H9 (cell line): ENCODE measurements at regions not wholly inside any gene's neighbourhood (a gene's known extent, or its start where the extent isn't known, plus 50 kb on each side); places are given as distances from the start of the nearest gene placed in this dataset.

Experiments
- DNase-seq: peaks from one replicate; pipeline ENCODE4 v3.0.0-alpha.2; 2017
- H2AFZ ChIP-seq: one replicate; pipeline ENCODE4 v1.6.1; 2013; ENCODE audit warnings: mild to moderate bottlenecking, low read length, control low read depth, moderate library complexity
- H2AK5ac ChIP-seq: 2 replicates; pipeline ENCODE4 v1.6.1; 2013; ENCODE audit warnings: low read length, control low read depth, mixed read lengths; ENCODE audit not compliant: insufficient read length
- H2BK120ac ChIP-seq: one replicate; pipeline ENCODE4 v1.6.1; 2013; ENCODE audit warnings: low read depth, mild to moderate bottlenecking, low read length, control low read depth, inconsistent platforms; ENCODE audit not compliant: poor library complexity, severe bottlenecking
- H2BK12ac ChIP-seq: 2 replicates; pipeline ENCODE4 v1.6.1; 2013; ENCODE audit warnings: low read length, control low read depth, mixed read lengths, low read depth; ENCODE audit not compliant: insufficient read length
- H2BK15ac ChIP-seq: 2 replicates; pipeline ENCODE4 v1.6.1; 2013; ENCODE audit warnings: low read depth, low read length, control low read depth
- H2BK20ac ChIP-seq: one replicate; pipeline ENCODE4 v1.6.1; 2013; ENCODE audit warnings: low read depth, mild to moderate bottlenecking, low read length, control low read depth, inconsistent platforms; ENCODE audit not compliant: poor library complexity, severe bottlenecking
- H2BK5ac ChIP-seq: 2 replicates; pipeline ENCODE4 v1.6.1; 2013; ENCODE audit warnings: low read length, control low read depth, mixed read lengths; ENCODE audit not compliant: insufficient read length
- H3K14ac ChIP-seq: 2 replicates; pipeline ENCODE4 v1.6.1; 2013; ENCODE audit warnings: low read length, control low read depth; ENCODE audit not compliant: insufficient read depth
- H3K18ac ChIP-seq: 2 replicates; pipeline ENCODE4 v1.6.1; 2013; ENCODE audit warnings: low read depth, mild to moderate bottlenecking, mixed read lengths, low read length, control low read depth; ENCODE audit not compliant: insufficient read length
- H3K23ac ChIP-seq: 2 replicates; pipeline ENCODE4 v1.6.1; 2013; ENCODE audit warnings: low read length, control low read depth, mixed read lengths, low read depth; ENCODE audit not compliant: insufficient read length
- H3K23me2 ChIP-seq: 2 replicates; pipeline ENCODE4 v1.6.1; 2013; ENCODE audit warnings: low read depth, mild to moderate bottlenecking, mixed read lengths, low read length, control low read depth; ENCODE audit not compliant: insufficient read length, poor library complexity, severe bottlenecking
- H3K27ac ChIP-seq: 2 replicates; pipeline ENCODE4 v1.5.1; 2013; ENCODE audit warnings: low read length, control low read depth, mixed read lengths, low read depth; ENCODE audit not compliant: insufficient read length
- H3K27me3 ChIP-seq: 2 replicates; pipeline ENCODE4 v1.6.1; 2013; ENCODE audit warnings: low read length, control low read depth, inconsistent platforms; ENCODE audit not compliant: insufficient read depth
- H3K4ac ChIP-seq: 2 replicates; pipeline ENCODE4 v1.6.1; 2013; ENCODE audit warnings: low read depth, mild to moderate bottlenecking, control low read depth, inconsistent platforms, low read length, moderate library complexity
- H3K4me1 ChIP-seq: 2 replicates; pipeline ENCODE4 v1.6.1; 2013; ENCODE audit warnings: low read length, control low read depth, inconsistent platforms; ENCODE audit not compliant: insufficient read depth
- H3K4me2 ChIP-seq: 2 replicates; pipeline ENCODE4 v1.6.1; 2013; ENCODE audit warnings: low read length, control low read depth, mixed read lengths; ENCODE audit not compliant: insufficient read length, insufficient read depth
- H3K56ac ChIP-seq: 2 replicates; pipeline ENCODE4 v1.6.1; 2013; ENCODE audit warnings: low read depth, mild to moderate bottlenecking, mixed read lengths, low read length, control low read depth; ENCODE audit not compliant: insufficient read length
- H3K79me1 ChIP-seq: 2 replicates; pipeline ENCODE4 v1.6.1; 2013; ENCODE audit warnings: low read depth, mild to moderate bottlenecking, moderate library complexity, low read length, control low read depth, inconsistent platforms; ENCODE audit not compliant: insufficient read depth, poor library complexity, severe bottlenecking
- H3K79me2 ChIP-seq: 2 replicates; pipeline ENCODE4 v1.6.1; 2013; ENCODE audit warnings: low read length, control low read depth, inconsistent platforms; ENCODE audit not compliant: insufficient read depth
- H3K9ac ChIP-seq: 2 replicates; pipeline ENCODE4 v1.6.1; 2013; ENCODE audit warnings: low read length, control low read depth, mixed read lengths; ENCODE audit not compliant: insufficient read length; ENCODE audit errors: extremely low read depth
- H3K9me3 ChIP-seq: one replicate; pipeline ENCODE4 v1.6.1; 2013; ENCODE audit warnings: low read depth, low read length, inconsistent platforms; ENCODE audit not compliant: control insufficient read depth
- H3T11ph ChIP-seq: one replicate; pipeline ENCODE4 v1.6.1; 2013; ENCODE audit warnings: mild to moderate bottlenecking, low read length, control low read depth, inconsistent platforms
- H4K20me1 ChIP-seq: one replicate; pipeline ENCODE4 v1.6.1; 2013; ENCODE audit not compliant: control insufficient read depth, insufficient read length, insufficient read depth
- H4K5ac ChIP-seq: 2 replicates; pipeline ENCODE4 v1.6.1; 2013; ENCODE audit warnings: low read depth, mild to moderate bottlenecking, mixed read lengths, low read length, control low read depth; ENCODE audit not compliant: insufficient read length
- H4K8ac ChIP-seq: replicated peaks from 2 replicates; pipeline ENCODE4 v1.6.1; 2013; ENCODE audit warnings: low read length, control low read depth, mixed read lengths, low read depth; ENCODE audit not compliant: insufficient read length
- H4K91ac ChIP-seq: 2 replicates; pipeline ENCODE4 v1.6.1; 2013; ENCODE audit warnings: low read depth, mild to moderate bottlenecking, moderate library complexity, mixed read lengths, low read length, control low read depth; ENCODE audit not compliant: insufficient read length
- H3K27ac Mint-ChIP-seq, 3 experiments: 2 replicates in 2 of 3; 3 replicates in 1 of 3; pipeline ENCODE4 v1.8.0; 2020 to 2021; ENCODE audit warnings: mixed read lengths in 3 of 3, mild to moderate bottlenecking in 1 of 3, moderate library complexity in 1 of 3
- H3K27me3 Mint-ChIP-seq: 2 replicates; pipeline ENCODE4 v1.8.0; 2021; ENCODE audit warnings: low read depth, mild to moderate bottlenecking, moderate library complexity, mixed read lengths
- H3K36me3 Mint-ChIP-seq, 3 experiments: 2 replicates in 2 of 3; 3 replicates in 1 of 3; pipeline ENCODE4 v1.8.0; 2020 to 2021; ENCODE audit warnings: low read depth in 3 of 3, mixed read lengths in 3 of 3; ENCODE audit not compliant: insufficient read depth in 1 of 3
- H3K4me1 Mint-ChIP-seq, 2 experiments: 2 replicates each; pipeline ENCODE4 v1.8.0; 2020; ENCODE audit warnings: mixed read lengths in 2 of 2
- H3K4me3 Mint-ChIP-seq, 2 experiments: 2 replicates in 1 of 2; 3 replicates in 1 of 2; pipeline ENCODE4 v1.8.0; 2020 to 2021; ENCODE audit warnings: mild to moderate bottlenecking in 2 of 2, mixed read lengths in 2 of 2, moderate library complexity in 1 of 2
- H3K9me3 Mint-ChIP-seq, 2 experiments: 2 replicates in 1 of 2; 3 replicates in 1 of 2; pipeline ENCODE4 v1.8.0; 2020; ENCODE audit warnings: mild to moderate bottlenecking in 2 of 2, mixed read lengths in 2 of 2, moderate library complexity in 1 of 2
- WGBS: extraction: QIAGEN DNeasy Blood & Tissue Kit; methylation state at CpG from one replicate; pipeline ENCODE4 v1.1.7; 2013; ENCODE audit warnings: missing lambda C conversion rate, low lambda C conversion rate, mixed read lengths; ENCODE audit not compliant: insufficient read length; ENCODE audit errors: extremely low coverage; 5-methylcytosine and 5-hydroxymethylcytosine counted together
- TF ChIP-seq, protein P1 (sequence below): fragments of 200-600 bp; sonication (generic); conservative IDR thresholded peaks from 3 replicates; pipeline ENCODE4 v1.8.0; 2021; ENCODE audit warnings: antibody characterized with exemption, mild to moderate bottlenecking

DNA sequence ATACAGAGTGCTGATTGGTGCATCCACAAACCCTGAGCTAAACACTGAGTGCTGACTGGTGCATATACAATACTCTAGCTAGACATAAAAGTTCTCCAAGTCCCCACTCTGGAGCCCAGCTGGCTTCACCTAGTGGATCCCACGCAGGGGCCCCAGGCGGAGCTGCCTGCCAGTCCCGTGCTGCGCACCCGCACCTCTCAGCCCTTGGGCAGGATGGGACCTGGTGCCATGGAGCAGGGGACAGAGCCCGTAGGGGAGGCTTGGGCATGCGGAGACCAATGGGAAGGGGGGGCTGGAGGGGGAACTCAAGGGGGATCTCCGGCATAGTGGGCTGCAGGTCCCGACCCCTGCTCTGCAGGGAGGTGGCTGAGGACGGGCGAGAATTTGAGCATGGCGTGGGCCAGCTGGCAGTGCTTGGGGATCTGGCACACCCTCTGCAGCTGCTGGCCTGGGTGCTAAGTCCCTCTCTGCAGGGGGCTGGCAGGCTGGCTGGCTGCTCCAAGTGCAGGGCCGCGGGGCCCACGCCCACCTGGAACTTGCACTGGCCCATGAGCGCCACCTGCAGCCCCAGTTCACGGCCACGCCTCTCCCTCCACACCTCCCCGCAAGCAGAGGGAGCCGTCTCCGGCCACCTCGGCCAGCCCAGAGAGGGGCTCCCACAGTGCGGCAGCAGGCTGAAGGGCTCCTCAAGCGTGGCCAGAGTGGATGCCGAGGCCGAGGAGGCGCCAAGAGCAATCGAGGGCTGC, 104.9 kb downstream of the NTMT2 start:
- no peak overlapping the region for H3K4ac ChIP-seq
- no peak overlapping the region for H2AFZ ChIP-seq
- no peak overlapping the region for H3K4me2 ChIP-seq
- no peak overlapping the region for H3K14ac ChIP-seq
- no peaks in the 10 kb centered on the region for H3K79me2 ChIP-seq
- Mint-ChIP-seq H3K36me3 (peaks cover 3 to 25% (median 20%) of the 10 kb centered on the region in 3 experiments; a peak in 6 of 7 replicates), H3K4me3 (no peak overlapping the region), H3K27me3 (no peaks in the 10 kb centered on the region), H3K9me3 (peaks cover 30 to 38% of the 10 kb centered on the region in 2 experiments), H3K4me1 (no peaks in the 10 kb centered on the region), H3K27ac (no peak overlapping the region)
- no peak overlapping the region for H4K91ac ChIP-seq
- H2BK5ac ChIP-seq = no peak overlapping the region
- no peaks in the 10 kb centered on the region for H3K79me1 ChIP-seq
- no peak overlapping the region for H4K8ac ChIP-seq
- no peak overlapping the region for H4K5ac ChIP-seq
- H3T11ph ChIP-seq = no peak overlapping the region
- H2AK5ac ChIP-seq = no peak overlapping the region
- no peak overlapping the region for H2BK12ac ChIP-seq
- no peak overlapping the region for H3K9ac ChIP-seq
- H3K56ac ChIP-seq = no peak overlapping the region
- H3K27ac ChIP-seq = no peak overlapping the region
- H4K20me1 ChIP-seq = no peaks in the 10 kb centered on the region
- H3K23ac ChIP-seq = no peak overlapping the region
- no peaks in the 10 kb centered on the region for H3K4me1 ChIP-seq
- H2BK15ac ChIP-seq = no peak overlapping the region
- peaks cover 5% of the 10 kb centered on the region for H3K9me3 ChIP-seq
- no peak overlapping the region for H2BK120ac ChIP-seq
- no peak overlapping the region for H3K18ac ChIP-seq
- no peaks in the 10 kb centered on the region for H3K23me2 ChIP-seq
- WGBS = no CpG with 5 or more reads among the region's 28 CpGs
- H3K27me3 ChIP-seq = no peaks in the 10 kb centered on the region
- no peak overlapping the region for H2BK20ac ChIP-seq
- TF ChIP-seq, protein P1, sequence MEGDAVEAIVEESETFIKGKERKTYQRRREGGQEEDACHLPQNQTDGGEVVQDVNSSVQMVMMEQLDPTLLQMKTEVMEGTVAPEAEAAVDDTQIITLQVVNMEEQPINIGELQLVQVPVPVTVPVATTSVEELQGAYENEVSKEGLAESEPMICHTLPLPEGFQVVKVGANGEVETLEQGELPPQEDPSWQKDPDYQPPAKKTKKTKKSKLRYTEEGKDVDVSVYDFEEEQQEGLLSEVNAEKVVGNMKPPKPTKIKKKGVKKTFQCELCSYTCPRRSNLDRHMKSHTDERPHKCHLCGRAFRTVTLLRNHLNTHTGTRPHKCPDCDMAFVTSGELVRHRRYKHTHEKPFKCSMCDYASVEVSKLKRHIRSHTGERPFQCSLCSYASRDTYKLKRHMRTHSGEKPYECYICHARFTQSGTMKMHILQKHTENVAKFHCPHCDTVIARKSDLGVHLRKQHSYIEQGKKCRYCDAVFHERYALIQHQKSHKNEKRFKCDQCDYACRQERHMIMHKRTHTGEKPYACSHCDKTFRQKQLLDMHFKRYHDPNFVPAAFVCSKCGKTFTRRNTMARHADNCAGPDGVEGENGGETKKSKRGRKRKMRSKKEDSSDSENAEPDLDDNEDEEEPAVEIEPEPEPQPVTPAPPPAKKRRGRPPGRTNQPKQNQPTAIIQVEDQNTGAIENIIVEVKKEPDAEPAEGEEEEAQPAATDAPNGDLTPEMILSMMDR = no peak
- DNase-seq = no peak
